Liver (tissue), 3 donors: ENCODE measurements at regions not wholly inside any gene's neighbourhood (a gene's known extent, or its start where the extent isn't known, plus 50 kb on each side); places are given as distances from the start of the nearest gene placed in this dataset.

Experiments
- CTCF ChIP-seq: fragments of 150-350 bp; IDR thresholded peaks from 2 replicates; pipeline ENCODE4 v1.5.1; 2017; ENCODE audit warnings: improper control_type of control experiment, low read depth, low read length; ENCODE audit not compliant: missing input control
- JUND ChIP-seq, 2 donors: IDR thresholded peaks; 2 replicates each; pipeline ENCODE4 v1.6.1; 2016; ENCODE audit warnings: antibody characterized with exemption in 2 of 2
- REST ChIP-seq: IDR thresholded peaks from 2 replicates; pipeline ENCODE4 v1.6.1; 2016; ENCODE audit warnings: antibody characterized with exemption, mild to moderate bottlenecking
- donor health status: healthy.
- donor health status: healthy.

- TF ChIP-seq CTCF (no peak), JUND (IDR thresholded peaks at IDR 0.05) (no peak), REST (no peak)
Observed at GRCh38 chr4:19009881-19010280, 988.3 kb upstream of the LCORL start.
